ENCODE measurements at regions not wholly inside any gene's neighbourhood (a gene's known extent, or its start where the extent isn't known, plus 50 kb on each side); places are given as distances from the start of the nearest gene placed in this dataset.

GRCh38 chr5:153257381-153257780 lies 233.1 kb upstream of the GRIA1 start:
- TF ChIP-seq FOXM1 (IDR thresholded peaks at IDR 0.05; ENCODE audit: borderline replicate concordance, low read depth) = no peak
- TF ChIP-seq RAD21 (IDR thresholded peaks at IDR 0.05; ENCODE audit: low read depth) = no peak
- TF ChIP-seq YY1 (IDR thresholded peaks at IDR 0.05; ENCODE audit: low read depth) = no peak
- no peak for TF ChIP-seq EP300 (IDR thresholded peaks at IDR 0.05; ENCODE audit: borderline replicate concordance)
- TF ChIP-seq TAF1 (IDR thresholded peaks at IDR 0.05; ENCODE audit: low read depth) = no peak

Data from Ishikawa (cell line).